ENCODE measurements at regions not wholly inside any gene's neighbourhood (a gene's known extent, or its start where the extent isn't known, plus 50 kb on each side); places are given as distances from the start of the nearest gene placed in this dataset.

DNA sequence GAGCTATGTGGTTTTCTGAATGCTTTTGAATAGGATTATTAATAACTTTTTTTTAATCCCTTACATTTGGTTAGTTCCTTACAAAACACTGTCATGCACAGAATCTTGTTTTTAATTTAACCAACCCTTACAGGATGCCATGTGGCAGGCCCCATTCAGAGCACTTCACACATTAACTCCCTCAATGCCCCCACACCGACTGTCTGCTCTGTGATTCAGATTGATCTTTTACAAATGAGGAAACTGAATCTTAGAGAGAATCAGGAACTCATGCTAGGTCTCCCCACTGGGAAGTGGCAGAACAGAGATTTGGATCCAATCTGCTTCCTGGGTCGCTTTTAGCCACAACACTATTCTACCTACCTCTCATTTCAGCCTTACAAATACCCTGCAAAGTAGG is 195.8 kb upstream of the NPVF start:
- Mint-ChIP-seq H3K9me3 (no peaks in the 10 kb centered on the region), H3K27me3 (no peaks in the 10 kb centered on the region), H3K36me3 (no peaks in the 10 kb centered on the region), H3K4me3 (no peak overlapping the region), H3K27ac (no peak overlapping the region), H3K4me1 (peaks cover 2 to 8% (median 7%) of the 10 kb centered on the region in 3 donors)

DNA sequence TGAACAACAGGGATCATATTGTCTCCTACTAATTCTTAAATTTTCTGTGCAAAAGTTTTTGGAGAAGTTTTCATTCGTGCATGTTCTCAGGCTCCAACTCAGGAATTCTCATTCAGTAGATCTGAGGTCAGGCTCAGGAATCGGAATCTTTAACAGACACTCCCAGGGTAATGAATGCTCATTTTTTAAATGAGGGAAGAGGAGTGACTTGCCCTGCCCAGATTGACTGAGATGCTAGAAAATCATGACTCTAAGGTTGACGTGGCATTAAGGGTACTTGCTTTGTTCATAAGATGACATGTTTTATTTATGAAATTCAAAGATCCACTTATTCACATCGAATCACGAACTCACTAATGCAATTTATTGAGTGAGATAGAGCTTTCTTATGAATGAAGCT is 196.6 kb upstream of the NPVF start:
- no peaks in the 10 kb centered on the region for H3K9me3 Mint-ChIP-seq
- H3K27me3 Mint-ChIP-seq = no peaks in the 10 kb centered on the region
- no peaks in the 10 kb centered on the region for H3K36me3 Mint-ChIP-seq
- no peak overlapping the region for H3K27ac Mint-ChIP-seq
- no peak overlapping the region for H3K4me3 Mint-ChIP-seq
- H3K4me1 Mint-ChIP-seq = peaks cover 2 to 8% (median 7%) of the 10 kb centered on the region in 3 donors

DNA sequence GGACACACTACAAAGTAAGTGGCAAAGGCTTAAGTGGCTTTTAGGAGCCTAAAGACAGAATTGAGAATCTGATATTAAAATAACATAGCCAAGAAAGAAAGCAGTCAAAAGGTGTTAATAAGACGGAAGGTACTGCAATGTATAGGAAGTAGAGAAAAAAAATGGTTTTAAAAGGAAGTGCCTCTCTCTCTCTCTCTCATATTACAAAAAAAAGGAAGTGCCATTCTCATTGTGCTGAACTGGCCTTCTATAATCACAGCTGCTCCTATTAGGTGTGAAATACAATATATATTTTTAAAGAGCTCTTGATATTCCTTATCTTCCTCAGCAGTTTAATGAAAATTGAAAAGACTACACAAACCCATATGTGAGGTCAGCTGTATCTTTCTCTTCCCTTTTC is 199.4 kb upstream of the NPVF start:
- Mint-ChIP-seq H3K4me3 (peak overlapping the region in 1 of 4 donors; percentile 3), H3K27ac (no peak overlapping the region), H3K4me1 (peaks cover 2 to 8% (median 7%) of the 10 kb centered on the region in 3 donors), H3K9me3 (no peaks in the 10 kb centered on the region), H3K36me3 (no peaks in the 10 kb centered on the region), H3K27me3 (no peaks in the 10 kb centered on the region)

DNA sequence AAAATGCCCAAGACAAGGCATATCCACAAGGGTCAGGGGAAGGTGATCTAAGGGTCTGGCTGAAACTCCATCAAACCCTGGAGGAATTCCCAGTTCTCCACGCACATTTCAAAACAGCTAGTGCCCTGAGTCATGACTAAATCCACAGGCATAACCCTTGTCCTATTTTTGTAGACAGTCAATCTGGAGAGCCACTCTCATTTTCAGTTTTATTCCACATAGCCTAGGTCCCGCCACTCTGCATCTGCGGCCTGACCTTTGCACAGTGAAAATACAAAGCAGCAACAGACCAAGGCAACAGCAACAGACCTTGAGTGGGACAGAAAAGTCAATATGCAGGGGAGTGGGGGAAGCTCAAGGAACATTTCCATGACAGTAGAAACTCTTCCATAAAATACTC is 201.4 kb upstream of the NPVF start:
- no peak overlapping the region for H3K4me3 Mint-ChIP-seq
- H3K27ac Mint-ChIP-seq = no peak overlapping the region
- H3K9me3 Mint-ChIP-seq = no peaks in the 10 kb centered on the region
- peaks cover 2 to 8% (median 7%) of the 10 kb centered on the region in 3 donors for H3K4me1 Mint-ChIP-seq
- no peaks in the 10 kb centered on the region for H3K27me3 Mint-ChIP-seq
- H3K36me3 Mint-ChIP-seq = no peaks in the 10 kb centered on the region

DNA sequence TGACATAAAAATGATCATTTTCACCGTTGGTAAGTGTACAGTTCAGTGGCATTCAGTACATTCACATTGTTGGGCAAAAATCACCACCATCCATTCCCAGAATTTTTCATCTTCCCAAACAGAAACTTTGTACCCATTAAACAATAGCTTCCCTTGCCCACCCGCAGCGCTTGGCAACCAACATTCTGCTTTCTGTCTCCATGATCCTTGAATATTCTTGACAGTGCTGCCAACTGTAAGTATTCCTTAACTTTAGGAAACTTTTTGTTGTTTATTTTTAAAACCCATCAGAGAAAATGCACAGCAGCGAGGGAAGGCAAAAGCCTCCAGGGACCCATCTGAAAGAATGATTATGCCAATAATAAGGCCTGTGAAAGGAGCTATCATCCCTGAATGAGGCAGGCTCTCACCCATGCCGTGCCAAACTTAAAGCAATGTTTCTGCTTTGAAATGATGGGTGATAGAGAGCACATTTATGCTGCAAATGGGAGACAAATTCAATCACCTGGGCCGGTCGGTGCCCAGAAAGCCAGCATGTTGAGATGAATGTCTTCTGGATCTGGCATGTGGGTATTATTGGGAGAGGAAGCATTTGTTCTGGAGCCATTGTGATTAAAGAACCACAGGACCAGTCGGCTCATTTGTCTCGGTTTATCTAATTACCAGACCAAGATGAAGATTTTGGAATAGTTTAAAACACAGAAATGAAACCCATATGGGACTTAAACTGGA is 202.1 kb upstream of the NPVF start:
- Mint-ChIP-seq H3K9me3 (no peaks in the 10 kb centered on the region), H3K27ac (no peak overlapping the region), H3K4me3 (no peak overlapping the region), H3K36me3 (no peaks in the 10 kb centered on the region), H3K27me3 (no peaks in the 10 kb centered on the region), H3K4me1 (peaks cover 2 to 8% (median 7%) of the 10 kb centered on the region in 3 donors)

DNA sequence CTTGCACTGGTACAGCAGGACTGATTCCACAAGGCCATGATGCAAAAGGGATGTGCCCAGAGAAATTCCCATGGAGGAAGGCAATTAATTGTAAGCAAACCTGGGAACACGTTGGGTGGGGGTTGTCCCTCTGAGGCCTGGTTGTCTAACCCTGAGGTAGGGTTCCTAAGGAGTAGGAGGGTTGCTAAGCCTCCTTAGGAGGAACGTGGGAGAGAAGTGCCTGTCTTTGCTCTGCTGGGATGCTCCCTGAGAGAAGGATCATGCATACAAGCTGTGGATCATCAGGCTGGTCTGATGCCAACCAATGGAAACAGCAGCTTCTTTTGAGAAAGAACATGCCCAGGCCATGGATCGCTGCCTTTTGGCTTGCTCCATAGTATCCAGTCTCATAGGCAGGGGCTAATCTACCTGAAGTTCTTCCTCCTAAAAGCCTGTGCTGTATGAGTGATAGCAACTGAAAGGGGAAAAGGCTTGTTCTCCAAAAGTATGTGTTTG is 203.7 kb upstream of the NPVF start:
- no peaks in the 10 kb centered on the region for H3K27me3 Mint-ChIP-seq

DNA sequence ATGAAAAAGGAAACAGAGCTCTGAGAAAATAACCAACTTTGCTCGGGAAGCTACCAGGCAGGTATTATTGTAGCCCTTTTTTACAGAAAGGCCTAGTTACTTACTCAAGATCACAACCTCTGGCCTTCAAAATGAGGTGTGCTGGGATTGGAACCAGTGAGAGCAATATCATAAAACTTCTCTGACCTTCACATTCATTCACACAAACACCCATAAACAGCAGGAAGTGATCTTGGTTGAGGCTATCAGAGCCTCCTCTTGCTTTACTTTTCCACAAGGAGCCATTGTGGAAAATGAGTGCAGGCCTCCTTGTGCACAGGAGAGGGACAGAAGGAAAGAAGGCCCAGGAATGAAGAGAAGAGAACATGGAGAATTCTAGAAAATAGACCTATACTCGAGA is 204.5 kb upstream of the NPVF start:
- no peak overlapping the region for H3K4me3 Mint-ChIP-seq
- no peaks in the 10 kb centered on the region for H3K9me3 Mint-ChIP-seq
- H3K4me1 Mint-ChIP-seq = peaks cover 2 to 4% (median 3%) of the 10 kb centered on the region in 3 donors
- no peaks in the 10 kb centered on the region for H3K27me3 Mint-ChIP-seq
- H3K36me3 Mint-ChIP-seq = peaks cover under 1% of the 10 kb centered on the region
- H3K27ac Mint-ChIP-seq = no peak overlapping the region

More for the DNA sequence above, 203.7 kb upstream of the NPVF start:
- no peak overlapping the region for H3K4me3 Mint-ChIP-seq
- H3K4me1 Mint-ChIP-seq = peaks cover 2 to 8% (median 7%) of the 10 kb centered on the region in 3 donors
- no peak overlapping the region for H3K27ac Mint-ChIP-seq
- no peaks in the 10 kb centered on the region for H3K9me3 Mint-ChIP-seq
- no peaks in the 10 kb centered on the region for H3K36me3 Mint-ChIP-seq

DNA sequence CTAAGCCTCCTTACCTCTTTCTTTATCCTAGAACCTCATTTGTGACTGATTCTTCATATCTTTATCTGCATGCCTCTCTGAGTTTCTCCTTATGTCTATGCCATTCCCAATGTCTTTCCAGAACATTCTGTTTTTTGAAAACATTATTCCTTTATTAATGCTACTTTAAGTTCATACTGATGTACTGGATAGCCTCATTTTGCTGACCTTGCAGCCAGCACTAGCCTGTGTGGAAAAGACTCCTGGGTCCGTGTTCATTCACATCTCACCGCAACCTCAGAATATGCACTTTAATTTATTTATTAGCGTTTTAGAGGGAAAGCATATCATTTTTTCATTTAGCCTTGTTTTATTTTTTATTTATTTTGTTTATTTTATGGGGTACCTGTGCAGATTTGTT is 208.1 kb upstream of the NPVF start:
- no peak overlapping the region for H3K4me3 Mint-ChIP-seq
- no peak overlapping the region for H3K27ac Mint-ChIP-seq
- H3K9me3 Mint-ChIP-seq = peaks cover 5 to 17% (median 12%) of the 10 kb centered on the region in 3 donors
- H3K4me1 Mint-ChIP-seq = no peaks in the 10 kb centered on the region
- peaks cover 4% of the 10 kb centered on the region for H3K36me3 Mint-ChIP-seq
- peaks cover 6% of the 10 kb centered on the region for H3K27me3 Mint-ChIP-seq

DNA sequence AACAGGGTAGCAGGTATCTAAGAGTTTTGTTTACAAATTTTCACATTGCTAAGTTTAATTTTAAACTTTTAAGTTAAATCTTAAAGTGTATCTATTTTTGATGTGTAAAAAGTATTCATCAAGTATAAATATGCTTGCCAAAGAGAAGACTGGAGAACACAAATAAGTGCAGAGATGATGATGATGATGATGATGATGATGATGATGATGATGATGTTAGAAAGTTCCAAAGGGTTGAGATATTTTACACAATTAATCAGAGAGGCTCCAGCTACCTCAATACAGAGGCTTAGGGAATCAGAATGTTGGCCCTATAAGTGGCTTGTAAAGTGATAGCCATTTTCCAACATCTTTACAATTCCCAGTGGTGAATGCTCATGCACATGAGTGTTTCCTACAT is 209.0 kb upstream of the NPVF start:
- Mint-ChIP-seq H3K9me3 (peaks cover 8 to 24% (median 21%) of the 10 kb centered on the region in 3 donors), H3K27me3 (peaks cover 6% of the 10 kb centered on the region), H3K4me3 (no peak overlapping the region), H3K36me3 (peaks cover 4% of the 10 kb centered on the region), H3K4me1 (no peaks in the 10 kb centered on the region), H3K27ac (no peak overlapping the region)

DNA sequence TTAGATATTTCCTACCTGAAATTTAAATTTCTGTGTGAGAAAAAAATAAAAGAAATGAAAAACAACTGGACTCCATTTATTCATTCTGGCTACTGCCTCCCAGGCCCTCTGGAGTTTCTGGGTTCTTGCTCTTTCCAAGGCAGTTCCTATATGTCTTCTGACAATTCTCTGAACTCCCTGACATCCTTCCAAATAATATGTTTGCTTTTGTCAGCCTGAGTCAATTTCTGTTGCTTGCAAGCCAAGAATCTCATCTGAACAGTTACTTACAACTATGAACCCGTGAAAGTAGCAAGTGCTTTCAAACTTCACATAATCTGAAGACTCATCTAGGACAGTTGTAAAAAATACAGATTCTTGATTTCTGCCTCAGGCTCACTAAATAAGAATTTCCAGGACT is 216.7 kb upstream of the NPVF start:
- H3K27ac Mint-ChIP-seq = no peak overlapping the region
- H3K9me3 Mint-ChIP-seq = peaks cover 18 to 33% (median 32%) of the 10 kb centered on the region in 3 donors
- H3K4me3 Mint-ChIP-seq = no peak overlapping the region
- peaks cover 2% of the 10 kb centered on the region for H3K36me3 Mint-ChIP-seq
- H3K27me3 Mint-ChIP-seq = peaks cover 6% of the 10 kb centered on the region
- H3K4me1 Mint-ChIP-seq = no peaks in the 10 kb centered on the region

DNA sequence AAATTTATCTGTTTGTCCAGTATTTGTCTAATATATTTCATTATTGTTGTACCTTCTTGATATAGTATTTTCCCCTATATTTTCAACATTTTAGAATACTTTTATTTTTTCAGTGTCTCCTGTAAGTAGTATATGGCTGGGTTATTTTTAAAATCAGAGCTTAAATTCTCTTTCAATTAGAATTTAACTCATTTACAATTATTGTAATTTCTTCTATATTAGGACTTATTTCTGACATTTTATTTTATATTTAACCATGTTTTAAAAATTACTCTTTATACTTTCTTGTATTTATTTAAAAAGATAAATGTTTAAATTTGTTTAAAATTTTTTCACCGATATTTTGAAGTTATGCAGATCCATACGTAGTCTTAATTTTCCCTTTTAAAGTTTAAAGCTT is 220.0 kb upstream of the NPVF start:
- no peaks in the 10 kb centered on the region for H3K4me1 Mint-ChIP-seq
- H3K36me3 Mint-ChIP-seq = peaks cover 2% of the 10 kb centered on the region
- H3K27ac Mint-ChIP-seq = no peak overlapping the region
- H3K9me3 Mint-ChIP-seq = peaks cover 2 to 3% (median 3%) of the 10 kb centered on the region in 3 donors
- H3K27me3 Mint-ChIP-seq = peaks cover 2% of the 10 kb centered on the region
- no peak overlapping the region for H3K4me3 Mint-ChIP-seq

DNA sequence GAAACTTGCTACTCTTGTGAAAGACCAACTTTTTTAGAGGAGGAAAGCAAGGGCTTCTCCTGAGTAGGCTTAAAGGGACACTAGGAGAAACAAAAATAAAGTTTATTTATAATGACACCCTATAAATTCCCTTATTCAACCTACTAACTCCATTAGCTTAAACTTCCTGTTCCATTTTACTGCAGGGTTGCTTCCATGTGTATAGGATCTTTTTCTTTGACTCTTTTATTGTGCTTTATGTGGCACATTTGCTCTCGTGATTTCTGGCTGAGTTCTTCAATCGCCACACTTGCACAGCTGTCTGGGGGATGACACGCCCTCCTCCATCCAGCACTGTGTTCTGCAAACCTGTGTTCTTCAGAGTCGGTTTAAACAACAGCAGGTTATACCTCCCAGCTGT is 225.7 kb upstream of the NPVF start:
- Mint-ChIP-seq H3K27ac (no peak overlapping the region), H3K36me3 (no peaks in the 10 kb centered on the region), H3K27me3 (peaks cover 1% of the 10 kb centered on the region), H3K9me3 (peaks cover 0 to 2% (median 0%) of the 10 kb centered on the region in 3 donors), H3K4me1 (peaks cover 0 to 18% (median 0%) of the 10 kb centered on the region in 3 donors), H3K4me3 (no peak overlapping the region)

DNA sequence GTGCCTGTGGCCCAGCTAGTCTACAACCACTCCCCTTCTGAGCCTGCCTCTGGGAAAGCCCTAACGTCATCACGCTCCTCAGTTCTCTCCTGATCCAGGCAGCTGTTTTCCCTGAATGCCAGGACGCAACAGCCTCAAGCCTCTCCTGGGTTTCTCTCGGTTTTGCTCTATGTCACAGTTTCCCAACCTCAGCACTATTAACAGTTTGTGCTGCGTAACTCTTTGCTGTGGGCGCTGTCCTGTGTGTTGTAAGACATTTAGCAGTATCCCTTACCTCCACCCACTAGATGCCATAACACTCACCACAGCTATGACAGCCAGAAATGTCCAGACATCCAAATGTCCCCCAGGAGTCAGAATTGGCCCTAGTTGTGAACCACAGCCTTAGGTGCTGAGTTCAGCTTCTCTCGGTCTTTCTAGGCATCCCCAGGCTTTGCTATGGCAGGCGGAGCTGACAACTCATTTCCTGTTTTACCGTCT is 226.3 kb upstream of the NPVF start:
- H3K27ac Mint-ChIP-seq = no peak overlapping the region
- H3K36me3 Mint-ChIP-seq = no peaks in the 10 kb centered on the region
- H3K4me1 Mint-ChIP-seq = peaks cover 0 to 18% (median 0%) of the 10 kb centered on the region in 3 donors
- H3K9me3 Mint-ChIP-seq = no peaks in the 10 kb centered on the region
- peak overlapping the region in 1 of 4 donors; percentile 19 for H3K4me3 Mint-ChIP-seq
- H3K27me3 Mint-ChIP-seq = no peaks in the 10 kb centered on the region

DNA sequence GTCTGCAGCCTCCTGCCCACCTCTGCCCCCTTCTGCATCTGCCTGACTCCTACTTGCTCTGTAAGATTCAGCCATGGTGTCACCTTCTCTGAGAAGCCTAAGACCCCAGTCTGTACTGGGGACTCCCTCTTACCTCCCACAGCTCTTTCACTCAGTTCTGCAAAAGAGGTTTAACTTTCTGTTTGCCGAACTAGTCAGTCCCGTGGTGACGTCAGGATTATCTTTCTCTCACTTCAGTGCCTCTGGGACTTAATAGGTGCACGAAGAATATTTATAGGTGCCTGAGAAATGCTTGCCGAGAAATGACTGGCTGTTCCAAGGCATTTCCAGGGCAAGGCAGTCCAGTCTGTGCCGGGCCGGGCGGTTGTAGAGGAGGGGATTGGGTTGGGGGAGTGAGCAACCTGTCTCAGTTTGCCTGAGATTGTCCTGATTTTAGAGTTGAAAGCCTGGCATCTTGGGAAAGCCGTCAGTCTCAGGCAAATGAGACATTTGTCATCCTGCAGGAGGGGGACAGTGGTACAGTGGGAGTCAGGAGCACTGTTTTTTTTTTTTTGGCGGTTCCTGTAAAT is 227.5 kb upstream of the NPVF start:
- peaks cover 0 to 21% (median 0%) of the 10 kb centered on the region in 3 donors for H3K4me1 Mint-ChIP-seq
- H3K4me3 Mint-ChIP-seq = peak overlapping the region in 1 of 4 donors; percentile 54
- H3K27ac Mint-ChIP-seq = no peak overlapping the region
- no peaks in the 10 kb centered on the region for H3K36me3 Mint-ChIP-seq
- peaks cover 1% of the 10 kb centered on the region for H3K27me3 Mint-ChIP-seq
- no peaks in the 10 kb centered on the region for H3K9me3 Mint-ChIP-seq

DNA sequence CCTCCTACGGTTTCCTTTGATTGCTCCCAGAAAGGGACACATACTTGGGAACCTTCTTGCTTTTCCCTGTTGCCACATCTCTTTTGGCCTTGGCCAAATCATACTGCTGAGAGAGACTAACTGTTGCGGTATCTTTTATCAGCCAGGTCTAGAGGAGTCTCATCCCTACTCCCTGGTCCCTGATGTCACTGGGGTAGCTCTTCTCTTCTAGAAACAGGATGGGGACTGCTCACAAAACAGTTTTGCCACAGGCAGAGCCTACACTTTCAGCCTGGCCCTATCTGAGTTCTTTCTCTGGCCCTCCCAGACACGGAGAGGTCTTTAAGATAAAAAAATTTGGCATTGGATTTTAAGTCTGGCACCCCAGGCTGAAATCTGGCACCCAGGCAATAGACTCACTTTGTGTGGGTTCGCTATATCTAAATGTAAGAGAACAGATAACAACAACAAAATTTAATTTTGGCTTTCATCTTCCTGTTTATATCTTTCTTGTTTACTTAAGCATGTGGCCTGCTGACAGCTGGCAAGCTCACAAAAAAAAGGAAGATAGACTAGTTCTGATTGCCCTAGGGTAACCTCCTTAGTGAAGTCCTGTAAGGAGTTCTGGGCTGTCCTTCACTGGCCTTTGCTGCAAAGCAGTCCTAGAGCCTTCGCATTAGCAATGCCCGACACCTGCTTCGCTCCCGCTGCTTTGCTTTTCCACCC is 228.3 kb upstream of the NPVF start:
- no peaks in the 10 kb centered on the region for H3K9me3 Mint-ChIP-seq
- H3K27me3 Mint-ChIP-seq = peaks cover 1% of the 10 kb centered on the region
- peak overlapping the region in 1 of 3 donors; percentile 63 for H3K27ac Mint-ChIP-seq
- peaks cover 0 to 21% (median 0%) of the 10 kb centered on the region in 3 donors for H3K4me1 Mint-ChIP-seq
- no peak overlapping the region for H3K4me3 Mint-ChIP-seq
- no peaks in the 10 kb centered on the region for H3K36me3 Mint-ChIP-seq
